Left hindlimb (tissue), 1 donor: ENCODE measurements at regions not wholly inside any gene's neighbourhood (a gene's known extent, or its start where the extent isn't known, plus 50 kb on each side); places are given as distances from the start of the nearest gene placed in this dataset.
"Not testable (repeated sequence)": the region's sequence is repeated elsewhere in the genome, so short reads cannot be mapped to it uniquely, and the experiment has no call there.

ENCODE experiments used
- DNase-seq: peaks from one replicate; pipeline ENCODE4 v3.0.0-alpha.2; 2018

- no peak for DNase-seq
Measured at GRCh38 chr10:36489181-36489580, 636.2 kb upstream of the ANKRD30A start.

GRCh38 chr10:36488579-36488978 lies 636.8 kb upstream of the ANKRD30A start:
- no peak for DNase-seq

GRCh38 chr10:36479073-36479472 lies 646.3 kb upstream of the ANKRD30A start:
- no peak for DNase-seq

- DNase-seq: no peak
Measured at GRCh38 chr10:36476399-36476798, 649.0 kb upstream of the ANKRD30A start.

- no peak for DNase-seq
Measured at GRCh38 chr10:36475746-36476145, 649.7 kb upstream of the ANKRD30A start.

GRCh38 chr10:36474456-36474855 lies 650.9 kb upstream of the ANKRD30A start:
- no peak for DNase-seq

GRCh38 chr10:36473122-36473521 lies 652.3 kb upstream of the ANKRD30A start:
- no peak for DNase-seq

- no peak for DNase-seq
Measured at GRCh38 chr10:36469585-36469984, 655.8 kb upstream of the ANKRD30A start.

GRCh38 chr10:36468620-36469019 lies 656.8 kb upstream of the ANKRD30A start:
- DNase-seq: no peak

GRCh38 chr10:36465604-36466379 lies 659.6 kb upstream of the ANKRD30A start:
- no peak for DNase-seq

- no peak for DNase-seq
Measured at GRCh38 chr10:36464291-36464690, 661.1 kb upstream of the ANKRD30A start.

- DNase-seq: no peak
Measured at GRCh38 chr10:36463390-36463789, 662.0 kb upstream of the ANKRD30A start.

GRCh38 chr10:36462194-36462593 lies 663.2 kb upstream of the ANKRD30A start:
- no peak for DNase-seq

- DNase-seq: not testable (repeated sequence)
Measured at GRCh38 chr10:36458437-36458836, 667.0 kb upstream of the ANKRD30A start.

- peak; percentile 31 for DNase-seq
Measured at GRCh38 chr10:36457751-36458150, 667.6 kb upstream of the ANKRD30A start.

- DNase-seq: no peak
Measured at GRCh38 chr10:36455526-36456133, 669.8 kb upstream of the ANKRD30A start.

GRCh38 chr10:36452851-36453250 lies 672.5 kb upstream of the ANKRD30A start:
- no peak for DNase-seq

GRCh38 chr10:36451391-36451970 lies 673.9 kb upstream of the ANKRD30A start:
- DNase-seq: no peak

- no peak for DNase-seq
Measured at GRCh38 chr10:36450380-36450779, 675.0 kb upstream of the ANKRD30A start.

- no peak for DNase-seq
Measured at GRCh38 chr10:36448760-36449691, 676.4 kb upstream of the ANKRD30A start.

- peak; percentile 85 for DNase-seq
Measured at GRCh38 chr10:36446881-36447280, 678.5 kb upstream of the ANKRD30A start.

GRCh38 chr10:36443233-36443632 lies 682.2 kb upstream of the ANKRD30A start:
- DNase-seq: no peak

GRCh38 chr10:36441557-36441956 lies 683.8 kb upstream of the ANKRD30A start:
- DNase-seq: no peak
